Middle frontal gyrus (tissue), 1 donor: ENCODE measurements at regions not wholly inside any gene's neighbourhood (a gene's known extent, or its start where the extent isn't known, plus 50 kb on each side); places are given as distances from the start of the nearest gene placed in this dataset.
A peak's percentile ranks its signal among the peaks of the same experiment; 100 is the strongest.

Experiments
- DNase-seq: peaks from one replicate; pipeline ENCODE4 v3.0.0-alpha.2; 2015; ENCODE audit warnings: low spot score; ENCODE audit errors: extremely low spot score

GRCh38 chr12:124371970-124372555, 77.2 kb downstream of the RFLNA start:
- DNase-seq, result no peak

DNA sequence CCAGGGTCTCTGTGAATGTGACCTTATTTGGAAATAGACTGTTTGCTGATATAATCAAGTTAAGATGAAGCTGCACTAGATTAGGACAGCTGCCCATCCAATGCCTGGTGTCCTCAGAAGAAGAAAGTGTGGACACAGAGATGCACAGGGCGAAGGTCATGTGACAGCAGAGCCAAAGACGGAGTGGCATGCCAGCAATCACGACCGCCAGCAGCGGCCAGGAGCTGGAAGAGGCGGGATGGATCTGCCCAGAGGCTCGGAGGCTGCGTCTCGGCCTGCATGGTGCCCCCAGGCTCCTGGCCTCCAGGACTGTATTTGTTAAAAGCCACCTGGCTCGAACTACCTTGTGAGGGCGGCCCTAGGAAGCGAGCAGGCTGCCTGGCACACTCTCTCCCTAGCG, 76.5 kb downstream of the RFLNA start:
- DNase-seq, result no peak

DNA sequence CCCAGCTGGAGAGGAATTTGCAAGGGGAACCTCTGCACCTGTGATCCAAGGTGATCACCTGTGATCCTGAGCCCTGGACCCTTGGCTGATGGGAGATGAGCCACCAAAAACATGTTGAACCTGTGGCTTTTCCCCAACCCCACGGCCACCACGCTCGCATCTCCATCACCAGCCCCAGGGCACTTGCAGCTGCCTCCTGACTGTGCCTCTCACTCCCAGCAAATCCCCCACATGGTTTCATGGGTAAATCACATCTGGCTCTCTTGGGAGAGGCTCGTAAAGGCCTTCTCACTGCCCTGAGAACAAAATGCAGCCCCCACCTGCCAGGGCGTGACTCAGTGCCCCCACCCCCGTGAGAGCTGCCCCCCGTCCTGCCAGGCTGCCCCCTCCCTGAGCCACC, 76.0 kb downstream of the RFLNA start:
- no peak for DNase-seq

GRCh38 chr12:124370384-124370783, 75.5 kb downstream of the RFLNA start:
- DNase-seq, result no peak

DNA sequence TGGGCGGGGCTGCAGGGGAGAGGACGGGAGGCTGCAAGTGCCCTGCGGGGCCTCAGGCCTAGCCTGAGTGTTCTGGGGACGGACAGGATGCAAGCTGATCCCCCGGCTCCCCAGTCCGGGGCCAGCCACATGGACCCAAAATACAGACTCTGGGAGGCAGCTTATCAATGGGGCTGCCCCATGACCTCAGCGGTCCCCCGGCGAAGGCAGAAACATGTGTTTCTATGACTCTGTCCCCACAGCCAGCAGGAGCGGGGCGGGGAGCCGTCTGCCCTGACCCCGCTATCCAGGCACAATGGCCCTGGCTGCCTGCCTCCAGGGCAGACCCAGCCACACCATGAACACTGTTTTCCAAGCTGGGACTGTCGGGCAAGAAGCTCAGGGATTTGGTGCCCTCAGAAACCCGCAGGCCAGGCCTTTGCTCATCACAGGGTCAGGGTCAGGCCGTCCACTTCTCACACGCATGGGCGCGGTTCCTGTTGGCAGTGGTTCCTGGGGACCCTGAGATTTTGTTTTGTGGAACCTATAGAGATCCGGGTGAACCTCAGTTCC, 75.0 kb downstream of the RFLNA start:
- DNase-seq, result peak; percentile 31

- peak; percentile 72 for DNase-seq
Measured at GRCh38 chr12:124369055-124369826, 74.3 kb downstream of the RFLNA start.

DNA sequence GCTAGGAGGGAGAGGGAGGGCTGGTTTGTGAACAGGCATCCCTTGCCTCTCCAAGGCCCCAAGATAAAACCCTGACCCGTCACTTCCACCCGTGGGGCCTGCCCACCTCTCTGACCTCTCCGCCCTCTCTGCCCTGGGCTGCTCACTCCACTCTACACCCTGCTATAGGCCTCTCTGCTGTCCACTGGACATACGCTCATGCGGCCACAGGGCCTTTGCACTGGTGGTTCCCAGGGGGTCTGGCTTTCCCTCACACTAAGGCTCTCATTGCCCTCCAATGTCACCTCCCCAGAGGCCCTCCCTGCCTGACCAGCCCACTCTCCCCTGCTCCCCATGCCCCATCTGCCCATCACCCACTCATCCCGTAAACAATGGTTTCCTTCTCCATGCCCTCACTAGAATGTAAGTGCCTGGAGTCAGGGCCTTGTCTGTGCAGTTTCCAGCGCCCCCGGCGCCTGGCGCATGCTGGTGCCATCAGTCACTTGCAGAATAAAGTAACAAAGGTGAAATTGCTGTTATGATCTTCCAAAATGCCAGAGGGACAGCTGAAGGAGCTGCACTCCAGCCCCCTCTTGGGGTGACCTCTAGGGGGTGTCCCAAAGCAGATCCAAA, 73.6 kb downstream of the RFLNA start:
- DNase-seq, result no peak

- DNase-seq, result peak; percentile 35
Measured at GRCh38 chr12:124365726-124366430, 71.0 kb downstream of the RFLNA start.
